RWPE1 (cell line): ENCODE measurements at regions not wholly inside any gene's neighbourhood (a gene's known extent, or its start where the extent isn't known, plus 50 kb on each side); places are given as distances from the start of the nearest gene placed in this dataset.
"Not testable (repeated sequence)": the region's sequence is repeated elsewhere in the genome, so short reads cannot be mapped to it uniquely, and the experiment has no call there.

ENCODE experiments used
- CTCF ChIA-PET: fragments of 350-600 bp; sonication (Branson Sonifier 250); formaldehyde crosslinking; extraction: SDS; loops from one replicate; lab custom pipeline; 2021; lab: Yijun Ruan, JAX
- POLR2A ChIA-PET: fragments of 400-600 bp; formaldehyde crosslinking; extraction: SDS; loops from one replicate; lab custom pipeline; 2020; ENCODE audit warnings: antibody characterized with exemption; ENCODE audit not compliant: low non-redundant PET; lab: Yijun Ruan, JAX
- DNase-seq: peaks from one replicate; pipeline ENCODE4 v3.0.0; 2012; ENCODE audit warnings: low spot score
- H3K27ac ChIP-seq: fragments of 450-650 bp; 2 replicates; pipeline ENCODE4 v1.5.1; 2017
- TF ChIP-seq, protein P1 (sequence below): fragments of 450-650 bp; conservative IDR thresholded peaks from 2 replicates; pipeline ENCODE4 v1.5.1; 2017; ENCODE audit warnings: low read depth, mild to moderate bottlenecking

DNA sequence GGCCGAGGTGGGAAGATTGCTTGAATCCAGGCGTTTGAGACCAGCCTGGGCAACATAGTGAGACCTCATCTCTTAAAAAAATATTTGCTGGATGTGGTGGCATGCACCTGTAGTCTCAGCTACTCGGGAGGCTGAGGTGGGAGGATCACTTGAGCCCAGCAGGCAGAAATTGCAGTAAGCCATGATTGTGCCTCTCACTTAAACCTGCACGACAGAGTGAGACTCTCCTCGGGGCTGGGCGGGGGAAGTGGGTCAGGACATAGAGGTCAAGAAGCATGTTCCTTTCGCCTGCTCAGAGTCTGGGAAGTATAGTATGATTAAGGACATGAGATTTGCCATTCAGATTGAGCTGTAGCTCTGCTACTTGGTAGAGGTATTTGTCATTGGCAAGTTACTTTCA lies 52.3 kb downstream of the SEPTIN7 start:
- POLR2A ChIA-PET, DNase-seq, H3K27ac ChIP-seq, CTCF ChIA-PET: not testable (repeated sequence)

DNA sequence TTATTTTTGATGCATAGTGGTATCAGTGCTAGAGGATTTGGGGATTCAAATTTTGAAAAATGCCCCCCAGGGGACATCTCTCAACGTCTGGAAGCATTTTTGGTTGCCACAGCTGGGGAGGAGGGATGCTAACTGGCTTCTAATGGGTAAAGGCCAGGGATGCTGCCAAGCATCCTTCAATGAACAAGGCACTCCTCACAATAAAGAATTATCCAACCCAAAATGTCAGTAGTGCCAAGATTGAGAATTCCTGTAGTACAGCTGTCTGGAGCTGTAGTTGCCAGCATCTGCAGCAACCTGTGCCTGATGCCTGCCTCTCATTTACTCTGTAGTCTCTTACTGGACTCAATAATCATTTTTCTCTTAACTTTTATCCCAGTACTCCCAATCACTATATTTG lies 53.5 kb downstream of the SEPTIN7 start:
- ChIA-PET POLR2A (no interaction called here), CTCF (no interaction called here)
- TF ChIP-seq, protein P1, sequence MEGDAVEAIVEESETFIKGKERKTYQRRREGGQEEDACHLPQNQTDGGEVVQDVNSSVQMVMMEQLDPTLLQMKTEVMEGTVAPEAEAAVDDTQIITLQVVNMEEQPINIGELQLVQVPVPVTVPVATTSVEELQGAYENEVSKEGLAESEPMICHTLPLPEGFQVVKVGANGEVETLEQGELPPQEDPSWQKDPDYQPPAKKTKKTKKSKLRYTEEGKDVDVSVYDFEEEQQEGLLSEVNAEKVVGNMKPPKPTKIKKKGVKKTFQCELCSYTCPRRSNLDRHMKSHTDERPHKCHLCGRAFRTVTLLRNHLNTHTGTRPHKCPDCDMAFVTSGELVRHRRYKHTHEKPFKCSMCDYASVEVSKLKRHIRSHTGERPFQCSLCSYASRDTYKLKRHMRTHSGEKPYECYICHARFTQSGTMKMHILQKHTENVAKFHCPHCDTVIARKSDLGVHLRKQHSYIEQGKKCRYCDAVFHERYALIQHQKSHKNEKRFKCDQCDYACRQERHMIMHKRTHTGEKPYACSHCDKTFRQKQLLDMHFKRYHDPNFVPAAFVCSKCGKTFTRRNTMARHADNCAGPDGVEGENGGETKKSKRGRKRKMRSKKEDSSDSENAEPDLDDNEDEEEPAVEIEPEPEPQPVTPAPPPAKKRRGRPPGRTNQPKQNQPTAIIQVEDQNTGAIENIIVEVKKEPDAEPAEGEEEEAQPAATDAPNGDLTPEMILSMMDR = no peak
- DNase-seq = no peak
- no peak overlapping the region for H3K27ac ChIP-seq

DNA sequence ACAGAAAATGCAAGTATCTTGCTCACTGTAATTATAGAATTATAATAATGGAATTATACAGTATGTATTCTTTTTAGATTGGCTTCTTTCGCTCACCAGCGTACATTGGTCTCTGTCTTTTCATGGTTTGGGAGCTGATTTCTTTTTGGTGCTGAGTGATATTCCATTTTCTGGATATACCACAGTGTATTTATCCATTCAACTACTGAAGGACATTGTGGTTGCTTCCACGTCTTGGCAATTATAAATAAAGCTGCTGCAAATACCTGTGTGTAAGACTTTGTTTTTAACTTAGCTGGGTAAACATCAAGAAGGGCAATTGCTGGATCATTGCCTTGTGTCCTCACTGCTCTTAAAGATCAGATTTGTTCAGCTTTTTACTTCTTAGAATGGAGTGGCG lies 55.3 kb downstream of the SEPTIN7 start:
- no peak overlapping the region for H3K27ac ChIP-seq
- ChIA-PET CTCF (interaction anchor here (0.7 kb wide), 1 partner anchor 99 kb away, joined by 4 read pairs; no protein-coding TSS in a partner anchor), POLR2A (no interaction called here)
- no peak for DNase-seq
- TF ChIP-seq, protein P1 = no peak

DNA sequence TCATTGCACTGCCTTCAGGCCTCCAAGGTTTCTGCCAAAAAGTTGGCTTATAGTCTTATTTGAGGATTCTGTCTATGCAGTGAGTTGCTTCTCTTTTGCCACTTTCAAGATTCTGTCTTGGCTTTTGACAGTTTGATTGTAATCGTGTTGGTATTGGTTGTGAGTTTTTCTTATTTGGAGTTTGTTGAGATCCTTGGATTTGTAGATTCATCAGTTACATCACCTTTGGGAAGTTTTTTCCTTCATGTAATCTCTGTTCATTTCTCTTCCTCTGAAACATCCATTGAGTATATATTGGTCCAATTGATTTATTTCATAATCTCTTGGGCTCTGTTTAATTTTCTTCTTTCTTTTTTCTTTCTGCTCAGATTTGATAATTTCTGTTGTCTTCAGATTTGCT lies 59.8 kb downstream of the SEPTIN7 start:
- TF ChIP-seq, protein P1 = no peak
- CTCF ChIA-PET = no interaction called here
- no peak overlapping the region for H3K27ac ChIP-seq
- POLR2A ChIA-PET = no interaction called here
- no peak for DNase-seq

DNA sequence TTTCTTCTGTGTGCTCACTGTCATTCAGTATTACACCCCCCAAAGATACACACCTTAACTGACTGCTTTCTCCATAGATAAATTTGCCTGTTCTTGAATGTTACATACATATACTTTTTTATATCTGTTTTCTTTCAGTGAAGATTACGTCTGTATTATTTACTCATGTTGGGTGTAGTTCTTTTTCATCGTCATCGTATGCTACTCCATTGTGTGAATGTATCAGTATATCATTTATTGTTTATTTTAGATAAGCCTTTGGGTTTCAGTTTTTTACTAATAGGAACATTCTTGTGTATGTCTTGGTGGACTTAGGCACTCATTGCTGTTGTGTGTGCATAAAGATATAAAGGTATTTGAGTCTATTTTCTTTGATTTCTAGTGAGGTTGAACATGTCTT lies 64.4 kb downstream of the SEPTIN7 start:
- POLR2A ChIA-PET = no interaction called here
- TF ChIP-seq, protein P1 = no peak
- CTCF ChIA-PET = no interaction called here
- no peak for DNase-seq
- no peak overlapping the region for H3K27ac ChIP-seq

DNA sequence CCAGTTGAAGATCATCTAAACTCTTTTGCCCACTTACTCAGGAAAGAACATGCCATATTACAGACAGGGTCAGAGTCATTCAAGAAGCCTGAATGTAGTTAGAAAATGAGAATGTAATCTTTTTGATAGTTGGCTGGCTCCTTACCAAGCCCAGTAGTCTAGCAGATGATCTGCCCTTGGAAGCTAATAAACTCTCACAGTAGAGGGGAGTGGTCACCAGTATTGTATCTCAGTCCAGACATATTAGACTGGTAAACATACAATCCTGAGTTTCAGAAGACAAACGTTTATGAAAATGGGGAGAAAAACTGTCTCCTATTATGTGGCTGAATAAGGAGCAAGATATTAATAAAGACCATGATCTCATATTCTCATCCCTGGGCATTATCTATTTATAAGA lies 65.3 kb downstream of the SEPTIN7 start:
- ChIA-PET CTCF (no interaction called here), POLR2A (interaction anchor here (1.2 kb wide), 1 partner anchor 65 kb away, joined by 4 read pairs; no protein-coding TSS in a partner anchor)
- no peak for DNase-seq
- no peak overlapping the region for H3K27ac ChIP-seq
- TF ChIP-seq, protein P1 = no peak

DNA sequence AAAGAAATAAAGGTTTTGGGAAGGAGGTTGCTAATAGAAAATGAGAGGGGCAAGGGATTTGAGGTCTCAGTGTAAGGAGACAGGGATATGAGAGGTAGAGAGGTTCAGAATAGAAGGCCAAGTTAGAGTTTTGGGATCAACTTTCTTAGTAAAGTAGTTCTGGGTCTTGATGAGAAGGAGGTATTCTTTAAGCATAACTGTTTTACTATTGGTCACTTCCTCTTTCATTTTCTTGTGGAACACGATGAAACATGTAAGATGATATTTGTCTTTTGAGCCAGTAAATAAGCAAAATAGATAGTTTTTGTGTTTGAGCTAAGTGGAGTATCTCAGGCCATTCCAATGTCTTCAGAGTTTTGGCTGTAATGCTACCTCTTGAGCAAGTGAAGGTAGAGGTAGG lies 68.3 kb downstream of the SEPTIN7 start:
- POLR2A ChIA-PET, H3K27ac ChIP-seq, DNase-seq: not testable (repeated sequence)
- CTCF ChIA-PET = interaction anchor here (0.6 kb wide), 1 partner anchor 423 kb away, joined by 3 read pairs; no protein-coding TSS in a partner anchor

DNA sequence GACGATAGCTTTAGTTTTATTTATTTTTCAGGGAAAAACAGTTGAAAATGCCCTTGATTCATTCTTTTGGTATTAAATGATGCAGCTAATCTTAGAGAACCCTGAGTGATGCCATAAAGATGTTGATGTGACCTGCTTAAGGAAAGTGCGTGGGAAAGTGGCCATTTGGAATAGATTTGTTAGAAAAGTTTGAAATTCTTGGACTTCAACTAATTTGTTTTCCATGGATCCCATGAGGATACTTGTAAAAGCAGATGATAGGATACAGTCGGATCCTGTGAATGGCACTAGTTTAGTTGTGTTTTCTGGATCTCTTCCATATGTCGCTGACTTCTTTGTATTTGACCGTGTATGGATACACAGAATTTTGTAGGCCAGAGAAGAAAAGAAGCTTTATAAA lies 69.0 kb downstream of the SEPTIN7 start:
- POLR2A ChIA-PET = no interaction called here
- CTCF ChIA-PET = interaction anchor here (0.6 kb wide), 1 partner anchor 422 kb away, joined by 3 read pairs; no protein-coding TSS in a partner anchor
- TF ChIP-seq, protein P1 = no peak
- no peak overlapping the region for H3K27ac ChIP-seq
- DNase-seq = no peak
